GM13977 (cell line): ENCODE measurements at regions not wholly inside any gene's neighbourhood (a gene's known extent, or its start where the extent isn't known, plus 50 kb on each side); places are given as distances from the start of the nearest gene placed in this dataset.

Experiments
- DNase-seq: peaks from one replicate; pipeline ENCODE4 v3.0.0; 2012; ENCODE audit warnings: low spot score
- CTCF ChIP-seq: IDR thresholded peaks from 2 replicates; pipeline ENCODE4 v1.5.1; 2012; ENCODE audit warnings: mild to moderate bottlenecking, control low read depth; ENCODE audit not compliant: insufficient read depth; ENCODE audit errors: extremely low read depth, missing control alignments
- in situ Hi-C: fragments of 300-500 bp; cut with MboI; formaldehyde crosslinking; loops from one replicate; pipeline ENCODE4 v1.12.0; 2022; ENCODE audit warnings: low sequenced_read_pairs, low pct_unique_long_range_greater_than_20kb, mixed read lengths, inconsistent platforms; ENCODE audit not compliant: unreplicated experiment

GRCh38 chr10:131667047-131667446 lies 233.8 kb upstream of the PPP2R2D start:
- DNase-seq, result no peak
- in situ Hi-C loops, result no loop called here
- TF ChIP-seq CTCF, result no peak

DNA sequence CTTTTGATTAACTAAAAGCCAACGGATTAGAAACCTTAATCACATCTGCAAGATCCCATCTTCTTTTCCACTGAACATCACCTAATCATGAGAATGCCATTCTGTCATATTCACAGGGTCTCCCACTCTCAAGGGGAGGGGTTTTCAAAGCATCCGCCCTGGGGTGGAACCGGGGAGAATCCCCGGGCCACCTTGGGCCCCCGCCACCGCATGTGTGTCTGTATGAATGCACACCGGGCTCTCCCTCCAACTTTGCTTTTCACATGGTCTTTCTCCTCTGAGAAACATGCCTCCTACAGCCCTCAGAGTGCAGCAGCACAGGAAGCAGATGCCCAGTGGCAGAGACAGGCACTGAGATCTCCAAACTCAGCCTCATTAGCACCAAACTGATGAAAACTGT lies 233.2 kb upstream of the PPP2R2D start:
- no peak for TF ChIP-seq CTCF
- DNase-seq, result no peak
- in situ Hi-C loops, result no loop called here

DNA sequence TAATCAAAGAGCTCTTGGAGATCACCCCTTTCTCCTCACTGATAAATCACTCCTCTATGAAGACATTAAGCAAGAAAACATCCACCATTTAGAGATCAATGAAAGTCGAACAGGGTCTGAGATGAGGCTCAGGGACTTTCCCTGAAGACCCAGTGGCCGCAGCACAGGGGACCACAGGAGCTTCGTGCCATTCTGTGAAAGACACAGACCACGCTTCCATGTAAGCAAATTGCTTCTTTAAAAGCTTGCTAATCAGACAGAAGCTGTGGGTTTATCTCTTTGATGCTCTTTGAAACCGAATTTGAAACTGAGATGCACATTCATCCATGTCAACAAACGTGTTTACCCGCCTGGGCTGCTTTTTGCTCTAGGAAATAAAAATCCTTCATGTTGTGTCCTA lies 231.9 kb upstream of the PPP2R2D start:
- DNase-seq, result no peak
- TF ChIP-seq CTCF, result no peak
- in situ Hi-C loops, result no loop called here

GRCh38 chr10:131669838-131670237 lies 231.0 kb upstream of the PPP2R2D start:
- in situ Hi-C loops, result no loop called here
- no peak for TF ChIP-seq CTCF
- no peak for DNase-seq

DNA sequence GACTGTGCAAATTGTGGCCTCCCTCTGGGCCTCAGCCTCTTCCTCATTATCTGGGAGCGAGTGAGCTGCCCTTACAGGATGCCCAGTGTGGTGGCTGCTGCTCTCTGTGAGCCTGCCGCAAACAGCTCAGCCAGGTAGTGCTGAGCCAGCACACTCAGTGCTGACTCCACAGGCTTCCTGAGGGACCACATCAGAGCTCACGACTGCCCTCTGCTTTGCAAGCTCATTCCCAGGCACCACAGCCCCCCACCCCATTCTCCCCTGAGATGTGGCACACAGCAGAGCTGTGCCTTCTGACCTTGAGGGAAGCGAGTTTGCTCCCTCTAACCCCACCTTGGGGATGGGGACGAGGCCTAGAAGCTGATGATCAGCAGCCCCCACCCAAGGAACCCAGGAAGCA lies 230.5 kb upstream of the PPP2R2D start:
- no peak for DNase-seq
- in situ Hi-C loops, result no loop called here
- no peak for TF ChIP-seq CTCF

DNA sequence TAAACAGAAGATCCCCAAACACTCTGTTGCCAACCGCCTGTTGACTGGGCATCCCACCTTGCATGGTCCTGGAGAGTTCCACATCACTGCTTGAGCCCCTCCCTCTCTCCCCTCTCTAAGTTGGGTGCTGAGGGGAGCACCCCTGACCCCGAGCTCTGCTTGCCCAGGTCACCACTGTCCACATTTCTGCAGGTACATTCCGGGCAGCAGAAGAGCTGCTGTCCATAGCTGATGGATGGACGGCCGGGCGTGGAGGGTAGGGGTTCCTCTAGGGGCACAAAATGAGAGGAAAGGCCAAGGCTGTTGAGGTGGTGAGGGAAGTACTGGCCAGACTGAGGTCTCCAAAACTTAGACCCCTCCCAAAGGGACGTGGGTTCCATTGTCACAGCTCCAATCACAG lies 227.4 kb upstream of the PPP2R2D start:
- DNase-seq, result no peak
- no peak for TF ChIP-seq CTCF
- in situ Hi-C loops, result no loop called here

GRCh38 chr10:131674130-131674529 lies 226.7 kb upstream of the PPP2R2D start:
- no peak for TF ChIP-seq CTCF
- in situ Hi-C loops, result no loop called here
- DNase-seq, result no peak
